ENCODE measurements at regions not wholly inside any gene's neighbourhood (a gene's known extent, or its start where the extent isn't known, plus 50 kb on each side); places are given as distances from the start of the nearest gene placed in this dataset.

DNA sequence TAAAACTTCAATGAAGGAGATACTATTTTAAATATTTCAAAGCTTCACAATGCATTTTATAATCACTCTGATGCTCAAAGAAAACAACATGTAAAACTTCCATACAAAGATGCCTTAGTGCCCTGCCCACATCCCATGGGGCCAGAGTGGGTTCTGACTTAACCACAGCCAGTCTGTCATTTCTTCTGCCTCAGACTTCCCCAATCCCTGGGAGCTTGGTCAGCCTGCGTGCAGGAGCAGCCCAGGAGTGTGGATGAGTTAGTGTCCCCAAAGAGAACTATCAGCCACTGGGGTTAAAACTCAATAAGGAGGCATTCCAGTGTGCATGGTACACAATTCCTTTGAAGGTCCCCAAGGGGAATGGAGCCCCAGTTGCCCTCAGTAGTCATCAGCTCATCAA is 100.3 kb downstream of the PTCSC3 start:
- Histone ChIP-seq H4K20me1 (replicated peaks; ENCODE audit: control insufficient read depth, extremely low read depth, insufficient read depth, low read length) (no peaks in the 10 kb centered on the region), H3K79me2 (ENCODE audit: control insufficient read depth, insufficient read depth, low read length) (no peaks in the 10 kb centered on the region), H3K9me3 (replicated peaks; ENCODE audit: control insufficient read depth, insufficient read depth, low read length) (no peaks in the 10 kb centered on the region), H3K36me3 (ENCODE audit: control insufficient read depth in 2 of 2, extremely low read depth in 1 of 2, insufficient read depth in 2 of 2, low read length in 2 of 2) (no peaks in the 10 kb centered on the region), H2AFZ (ENCODE audit: low read depth, low read length) (no peak overlapping the region), H3K9me1 (replicated peaks; ENCODE audit: control insufficient read depth, extremely low read depth, insufficient read depth, low read length) (no peaks in the 10 kb centered on the region), H3K27me3 (ENCODE audit: control insufficient read depth in 2 of 2, insufficient read depth in 2 of 2, low read length in 2 of 2) (no peaks in the 10 kb centered on the region), H3K4me3 (replicated peaks in 1 of 3; ENCODE audit: insufficient read depth in 1 of 3, low read depth in 1 of 3, low read length in 3 of 3) (no peak overlapping the region), H3K27ac (ENCODE audit: insufficient read depth, low read depth, low read length) (no peak overlapping the region), H3K4me2 (ENCODE audit: insufficient read depth, low read length) (no peak overlapping the region), H3K9ac (replicated peaks; ENCODE audit: extremely low read depth, insufficient read depth, low read length) (no peak overlapping the region), H3K4me1 (ENCODE audit: control insufficient read depth, extremely low read depth, insufficient read depth, low read length) (no peaks in the 10 kb centered on the region)
- ChIA-PET CTCF (no interaction called here), POLR2A (no interaction called here)
- TF ChIP-seq, protein P1, sequence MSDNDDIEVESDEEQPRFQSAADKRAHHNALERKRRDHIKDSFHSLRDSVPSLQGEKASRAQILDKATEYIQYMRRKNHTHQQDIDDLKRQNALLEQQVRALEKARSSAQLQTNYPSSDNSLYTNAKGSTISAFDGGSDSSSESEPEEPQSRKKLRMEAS (IDR thresholded peaks at IDR 0.05; ENCODE audit: insufficient read depth, insufficient read length) = no peak
- no peak for TF ChIP-seq JUN (IDR thresholded peaks at IDR 0.05; ENCODE audit: borderline replicate concordance, insufficient read depth, insufficient read length, low read depth)
- no peak for TF ChIP-seq CTCF (IDR thresholded peaks at IDR 0.05; ENCODE audit: extremely low read depth in 1 of 2, insufficient read depth in 1 of 2, low read depth in 1 of 2, low read length in 2 of 2)
- TF ChIP-seq EZH2 (IDR thresholded peaks at IDR 0.05; ENCODE audit: borderline replicate concordance, low read depth, low read length, severe bottlenecking) = no peak
- no peak for TF ChIP-seq FOS (IDR thresholded peaks at IDR 0.05; ENCODE audit: borderline replicate concordance, insufficient read depth, low read length)
- TF ChIP-seq GATA2 (IDR thresholded peaks at IDR 0.05; ENCODE audit: insufficient read depth, insufficient read length, low read depth, low read length) = no peak
- no peak for TF ChIP-seq POLR2AphosphoS5 (IDR thresholded peaks at IDR 0.05; ENCODE audit: insufficient read depth, low read depth, low read length)
- no peak for TF ChIP-seq POLR2A (IDR thresholded peaks at IDR 0.05; ENCODE audit: low read depth, low read length)
- no peak for TF ChIP-seq MYC (IDR thresholded peaks at IDR 0.05; ENCODE audit: low read depth, low read length)
- no TSS peak for BruUV-seq (replicated peaks)
- no peak for DNase-seq (ENCODE audit: low read depth, low spot score)
- intact Hi-C loops (cut with micrococcal nuclease) (no loop called here), dilution Hi-C loops (cut with MboI; ENCODE audit: extremely low pct_ligation_motif_present, low sequenced_read_pairs) (no loop called here)
- FAIRE-seq = no peak

Data from endothelial cell of umbilical vein (primary cell).